Coronary artery (tissue), 2 donors: ENCODE measurements at regions not wholly inside any gene's neighbourhood (a gene's known extent, or its start where the extent isn't known, plus 50 kb on each side); places are given as distances from the start of the nearest gene placed in this dataset.
"Not testable (repeated sequence)": the region's sequence is repeated elsewhere in the genome, so short reads cannot be mapped to it uniquely, and the experiment has no call there.

Source experiments
- DNase-seq: peaks from one replicate; pipeline ENCODE4 v3.0.0-alpha.2; 2017; ENCODE audit warnings: low spot score
- H3K27ac ChIP-seq, 2 donors: fragments of 200-600 bp; sonication (generic); one replicate each; pipeline ENCODE4 v1.5.1; 2016 to 2019
- H3K4me3 ChIP-seq: fragments of 200-600 bp; sonication (generic); 2 replicates; pipeline ENCODE4 v1.5.1; 2016; ENCODE audit warnings: mild to moderate bottlenecking, moderate library complexity
- CTCF ChIP-seq: fragments of 200-600 bp; sonication (generic); IDR thresholded peaks from one replicate; pipeline ENCODE4 v1.5.1; 2019; ENCODE audit warnings: antibody characterized with exemption

GRCh38 chr12:65734226-65734625 lies 90.1 kb upstream of the HMGA2 start:
- no peak overlapping the region for H3K27ac ChIP-seq
- no peak for TF ChIP-seq CTCF
- no peak overlapping the region for H3K4me3 ChIP-seq
- DNase-seq = no peak

GRCh38 chr12:65739606-65740005 lies 84.7 kb upstream of the HMGA2 start:
- H3K27ac ChIP-seq = no peak overlapping the region
- DNase-seq = no peak
- TF ChIP-seq CTCF = no peak
- no peak overlapping the region for H3K4me3 ChIP-seq

- H3K4me3 ChIP-seq = peak overlapping the region; percentile 79
- no peak for TF ChIP-seq CTCF
- no peak overlapping the region for H3K27ac ChIP-seq
- no peak for DNase-seq
These were observed 83.8 kb upstream of the HMGA2 start for GRCh38 chr12:65740506-65740872.

- TF ChIP-seq CTCF = no peak
- no peak overlapping the region for H3K27ac ChIP-seq
- no peak for DNase-seq
- peak overlapping the region; percentile 79 for H3K4me3 ChIP-seq
These were observed 83.2 kb upstream of the HMGA2 start for GRCh38 chr12:65740873-65741600.

GRCh38 chr12:65741656-65742017 lies 82.6 kb upstream of the HMGA2 start:
- no peak for DNase-seq
- no peak overlapping the region for H3K27ac ChIP-seq

GRCh38 chr12:65742018-65743010 lies 82.0 kb upstream of the HMGA2 start:
- no peak for TF ChIP-seq CTCF
- DNase-seq = no peak
- Histone ChIP-seq H3K27ac (no peak overlapping the region), H3K4me3 (peak overlapping the region; percentile 79)

More at GRCh38 chr12:65741656-65742017, 82.6 kb upstream of the HMGA2 start:
- TF ChIP-seq CTCF = no peak
- H3K4me3 ChIP-seq = peak overlapping the region; percentile 79

- DNase-seq, H3K4me3 ChIP-seq: not testable (repeated sequence)
These were observed 79.9 kb upstream of the HMGA2 start for GRCh38 chr12:65744236-65744840.

More at GRCh38 chr12:65744236-65744840, 79.9 kb upstream of the HMGA2 start:
- not testable (repeated sequence) for H3K27ac ChIP-seq
